ENCODE measurements at regions not wholly inside any gene's neighbourhood (a gene's known extent, or its start where the extent isn't known, plus 50 kb on each side); places are given as distances from the start of the nearest gene placed in this dataset.

GRCh38 chr10:3357737-3358136 lies 185.2 kb upstream of the PITRM1 start:
- peaks cover 32% of the 10 kb centered on the region for H3K9me3 Mint-ChIP-seq

GRCh38 chr10:3355536-3355935 lies 183.0 kb upstream of the PITRM1 start:
- no peak overlapping the region for H3K4me3 Mint-ChIP-seq
- H3K27ac Mint-ChIP-seq, result no peak overlapping the region
- H3K36me3 Mint-ChIP-seq (ENCODE audit: low read depth), result no peaks in the 10 kb centered on the region
- no peaks in the 10 kb centered on the region for H3K4me1 Mint-ChIP-seq (ENCODE audit: low read depth)
- peaks cover 18% of the 10 kb centered on the region for H3K9me3 Mint-ChIP-seq
- peaks cover 15% of the 10 kb centered on the region for H3K27me3 Mint-ChIP-seq

More at GRCh38 chr10:3357737-3358136, 185.2 kb upstream of the PITRM1 start:
- Mint-ChIP-seq H3K36me3 (ENCODE audit: low read depth) (peaks cover 10% of the 10 kb centered on the region), H3K27ac (no peak overlapping the region), H3K4me3 (no peak overlapping the region), H3K27me3 (peaks cover 14% of the 10 kb centered on the region), H3K4me1 (ENCODE audit: low read depth) (no peaks in the 10 kb centered on the region)

GRCh38 chr10:3354174-3354900 lies 181.8 kb upstream of the PITRM1 start:
- Mint-ChIP-seq H3K4me3 (no peak overlapping the region), H3K27me3 (peaks cover 15% of the 10 kb centered on the region), H3K4me1 (ENCODE audit: low read depth) (no peaks in the 10 kb centered on the region), H3K36me3 (ENCODE audit: low read depth) (no peaks in the 10 kb centered on the region), H3K27ac (no peak overlapping the region), H3K9me3 (peaks cover 7% of the 10 kb centered on the region)

- peaks cover 2% of the 10 kb centered on the region for H3K9me3 Mint-ChIP-seq
- no peak overlapping the region for H3K4me3 Mint-ChIP-seq
- no peak overlapping the region for H3K27ac Mint-ChIP-seq
- H3K36me3 Mint-ChIP-seq (ENCODE audit: low read depth), result no peaks in the 10 kb centered on the region
- peaks cover 15% of the 10 kb centered on the region for H3K27me3 Mint-ChIP-seq
- no peaks in the 10 kb centered on the region for H3K4me1 Mint-ChIP-seq (ENCODE audit: low read depth)
Observed at GRCh38 chr10:3353235-3353634, 180.7 kb upstream of the PITRM1 start.

GRCh38 chr10:3350617-3351258 lies 178.2 kb upstream of the PITRM1 start:
- no peak overlapping the region for H3K4me3 Mint-ChIP-seq
- no peak overlapping the region for H3K27ac Mint-ChIP-seq

GRCh38 chr10:3350205-3350604 lies 177.6 kb upstream of the PITRM1 start:
- Mint-ChIP-seq H3K27me3 (peaks cover 26% of the 10 kb centered on the region), H3K27ac (no peak overlapping the region), H3K9me3 (no peaks in the 10 kb centered on the region), H3K4me1 (ENCODE audit: low read depth) (no peaks in the 10 kb centered on the region), H3K4me3 (no peak overlapping the region), H3K36me3 (ENCODE audit: low read depth) (no peaks in the 10 kb centered on the region)

More at GRCh38 chr10:3350617-3351258, 178.2 kb upstream of the PITRM1 start:
- Mint-ChIP-seq H3K4me1 (ENCODE audit: low read depth) (no peaks in the 10 kb centered on the region), H3K27me3 (peaks cover 21% of the 10 kb centered on the region), H3K36me3 (ENCODE audit: low read depth) (no peaks in the 10 kb centered on the region), H3K9me3 (no peaks in the 10 kb centered on the region)

GRCh38 chr10:3348564-3348963 lies 176.0 kb upstream of the PITRM1 start:
- H3K27me3 Mint-ChIP-seq, result peaks cover 31% of the 10 kb centered on the region
- no peaks in the 10 kb centered on the region for H3K36me3 Mint-ChIP-seq (ENCODE audit: low read depth)
- no peak overlapping the region for H3K27ac Mint-ChIP-seq
- no peaks in the 10 kb centered on the region for H3K4me1 Mint-ChIP-seq (ENCODE audit: low read depth)
- no peak overlapping the region for H3K4me3 Mint-ChIP-seq
- no peaks in the 10 kb centered on the region for H3K9me3 Mint-ChIP-seq

- H3K4me3 Mint-ChIP-seq, result no peak overlapping the region
- H3K27me3 Mint-ChIP-seq, result peaks cover 25% of the 10 kb centered on the region
- H3K36me3 Mint-ChIP-seq (ENCODE audit: low read depth), result no peaks in the 10 kb centered on the region
- H3K4me1 Mint-ChIP-seq (ENCODE audit: low read depth), result no peaks in the 10 kb centered on the region
- H3K9me3 Mint-ChIP-seq, result no peaks in the 10 kb centered on the region
- H3K27ac Mint-ChIP-seq, result no peak overlapping the region
Observed at GRCh38 chr10:3347413-3348182, 175.0 kb upstream of the PITRM1 start.

- H3K36me3 Mint-ChIP-seq (ENCODE audit: low read depth), result no peaks in the 10 kb centered on the region
- peaks cover 28% of the 10 kb centered on the region for H3K27me3 Mint-ChIP-seq
- H3K27ac Mint-ChIP-seq, result no peak overlapping the region
- no peak overlapping the region for H3K4me3 Mint-ChIP-seq
- no peaks in the 10 kb centered on the region for H3K4me1 Mint-ChIP-seq (ENCODE audit: low read depth)
- H3K9me3 Mint-ChIP-seq, result no peaks in the 10 kb centered on the region
Observed at GRCh38 chr10:3346851-3347250, 174.3 kb upstream of the PITRM1 start.

GRCh38 chr10:3342771-3343170 lies 170.2 kb upstream of the PITRM1 start:
- Mint-ChIP-seq H3K27me3 (peaks cover 30% of the 10 kb centered on the region), H3K36me3 (ENCODE audit: low read depth) (no peaks in the 10 kb centered on the region), H3K27ac (no peak overlapping the region), H3K4me1 (ENCODE audit: low read depth) (no peaks in the 10 kb centered on the region), H3K4me3 (no peak overlapping the region), H3K9me3 (no peaks in the 10 kb centered on the region)

- Mint-ChIP-seq H3K36me3 (ENCODE audit: low read depth) (no peaks in the 10 kb centered on the region), H3K4me3 (no peak overlapping the region), H3K4me1 (ENCODE audit: low read depth) (no peaks in the 10 kb centered on the region), H3K27ac (no peak overlapping the region), H3K9me3 (no peaks in the 10 kb centered on the region), H3K27me3 (peaks cover 19% of the 10 kb centered on the region)
Observed at GRCh38 chr10:3340127-3340730, 167.6 kb upstream of the PITRM1 start.

- Mint-ChIP-seq H3K9me3 (no peaks in the 10 kb centered on the region), H3K27ac (no peak overlapping the region), H3K4me1 (ENCODE audit: low read depth) (no peaks in the 10 kb centered on the region), H3K36me3 (ENCODE audit: low read depth) (no peaks in the 10 kb centered on the region), H3K27me3 (peaks cover 15% of the 10 kb centered on the region), H3K4me3 (no peak overlapping the region)
Observed at GRCh38 chr10:3339531-3339950, 167.0 kb upstream of the PITRM1 start.

GRCh38 chr10:3339121-3339520 lies 166.5 kb upstream of the PITRM1 start:
- Mint-ChIP-seq H3K27me3 (peaks cover 11% of the 10 kb centered on the region), H3K9me3 (no peaks in the 10 kb centered on the region), H3K4me3 (no peak overlapping the region), H3K4me1 (ENCODE audit: low read depth) (no peaks in the 10 kb centered on the region), H3K27ac (no peak overlapping the region), H3K36me3 (ENCODE audit: low read depth) (no peaks in the 10 kb centered on the region)

- H3K27me3 Mint-ChIP-seq, result peaks cover 15% of the 10 kb centered on the region
- H3K4me3 Mint-ChIP-seq, result no peak overlapping the region
- no peaks in the 10 kb centered on the region for H3K9me3 Mint-ChIP-seq
- no peak overlapping the region for H3K27ac Mint-ChIP-seq
- no peaks in the 10 kb centered on the region for H3K4me1 Mint-ChIP-seq (ENCODE audit: low read depth)
- H3K36me3 Mint-ChIP-seq (ENCODE audit: low read depth), result no peaks in the 10 kb centered on the region
Observed at GRCh38 chr10:3337741-3338140, 165.2 kb upstream of the PITRM1 start.

All from stimulated activated naive CD8-positive, alpha-beta T cell treated with anti-CD3 and anti-CD28 coated beads, Interleukin-15, Interleukin-2, amounts not matched to agents 100 ng/mL and 50 ng/mL, for 24 hours (primary cell).